ENCODE measurements at regions not wholly inside any gene's neighbourhood (a gene's known extent, or its start where the extent isn't known, plus 50 kb on each side); places are given as distances from the start of the nearest gene placed in this dataset.

GRCh38 chr13:29947839-29948238 lies 97.4 kb upstream of the UBL3 start:
- H3K9me3 ChIP-seq: no peaks in the 10 kb centered on the region
- H3K4me1 Mint-ChIP-seq: peaks cover 20 to 34% (median 25%) of the 10 kb centered on the region in 3 donors
- no peak overlapping the region for H3K4me3 ChIP-seq (ENCODE audit: control insufficient read depth in 1 of 2, extremely low read depth in 1 of 2, low read length in 1 of 2)
- no peak overlapping the region for H3K27ac ChIP-seq (ENCODE audit: low read length)
- no peaks in the 10 kb centered on the region for H3K9me3 Mint-ChIP-seq
- ATAC-seq (replicated peaks in 1 of 4) (no peak), DNase-seq (no peak)
- H3K36me3 ChIP-seq (ENCODE audit: control insufficient read depth in 2 of 2, extremely low read depth in 1 of 2, insufficient read depth in 1 of 2, low read length in 1 of 2): no peaks in the 10 kb centered on the region
- H3K27me3 Mint-ChIP-seq: peaks cover 0 to 3% of the 10 kb centered on the region in 2 donors
- ChIA-PET CTCF (no interaction called here), POLR2A (no interaction called here)
- 90% methylated on average over 8 of the region's 11 CpGs for WGBS (ENCODE audit: insufficient coverage)
- H3K4me1 ChIP-seq (ENCODE audit: control insufficient read depth in 1 of 2, extremely low read depth in 1 of 2, insufficient read depth in 2 of 2, low read length in 2 of 2): peaks cover 0 to 11% of the 10 kb centered on the region in 2 experiments
- no peak overlapping the region for H3K27ac Mint-ChIP-seq
- peaks cover 0 to 3% of the 10 kb centered on the region in 2 experiments for H3K27me3 ChIP-seq (replicated peaks in 1 of 2; ENCODE audit: control insufficient read depth in 2 of 2, extremely low read depth in 1 of 2, insufficient read depth in 2 of 2, low read length in 1 of 2)
- no peak overlapping the region for H3K4me3 Mint-ChIP-seq
- peaks cover 16% of the 10 kb centered on the region for H3K36me3 Mint-ChIP-seq

DNA sequence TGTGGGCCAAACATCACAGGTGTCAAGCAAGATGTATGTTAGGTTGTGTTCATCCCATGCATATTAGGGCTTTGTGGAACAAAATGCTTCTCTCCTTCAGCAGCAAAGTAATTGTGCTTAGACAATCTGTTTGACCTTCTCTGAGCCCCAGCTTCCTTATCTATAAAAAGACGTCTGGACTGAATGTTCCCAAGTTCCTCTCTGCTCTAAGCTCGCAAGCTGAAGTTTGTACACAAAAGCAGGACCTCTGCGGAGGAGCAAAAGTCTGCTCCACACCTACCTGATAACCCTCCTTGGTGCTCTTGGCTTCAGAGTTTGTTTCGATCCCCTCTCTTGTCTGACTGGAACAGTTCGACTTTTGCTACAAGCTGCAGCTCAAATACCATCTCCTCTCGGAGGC lies 95.7 kb upstream of the UBL3 start:
- CTCF ChIA-PET: no interaction called here
- WGBS (ENCODE audit: insufficient coverage): 95% methylated on average over 5 of the region's 6 CpGs
- no peak overlapping the region for H3K4me3 Mint-ChIP-seq
- H3K4me1 Mint-ChIP-seq: peaks cover 18 to 23% (median 22%) of the 10 kb centered on the region in 3 donors
- Histone ChIP-seq H3K27me3 (replicated peaks in 1 of 2; ENCODE audit: control insufficient read depth in 2 of 2, extremely low read depth in 1 of 2, insufficient read depth in 2 of 2, low read length in 1 of 2) (peaks cover 0 to 3% of the 10 kb centered on the region in 2 experiments), H3K4me3 (ENCODE audit: control insufficient read depth in 1 of 2, extremely low read depth in 1 of 2, low read length in 1 of 2) (no peak overlapping the region), H3K9me3 (no peaks in the 10 kb centered on the region), H3K36me3 (ENCODE audit: control insufficient read depth in 2 of 2, extremely low read depth in 1 of 2, insufficient read depth in 1 of 2, low read length in 1 of 2) (no peaks in the 10 kb centered on the region), H3K4me1 (ENCODE audit: control insufficient read depth in 1 of 2, extremely low read depth in 1 of 2, insufficient read depth in 2 of 2, low read length in 2 of 2) (peaks cover 0 to 2% of the 10 kb centered on the region in 2 experiments), H3K27ac (ENCODE audit: low read length) (no peak overlapping the region)
- H3K27me3 Mint-ChIP-seq: peaks cover 0 to 3% of the 10 kb centered on the region in 2 donors
- DNase-seq (no peak), ATAC-seq (replicated peaks in 1 of 4) (no peak)
- H3K9me3 Mint-ChIP-seq: no peaks in the 10 kb centered on the region
- H3K27ac Mint-ChIP-seq: no peak overlapping the region
- POLR2A ChIA-PET: no interaction called here
- H3K36me3 Mint-ChIP-seq: peaks cover 16% of the 10 kb centered on the region

DNA sequence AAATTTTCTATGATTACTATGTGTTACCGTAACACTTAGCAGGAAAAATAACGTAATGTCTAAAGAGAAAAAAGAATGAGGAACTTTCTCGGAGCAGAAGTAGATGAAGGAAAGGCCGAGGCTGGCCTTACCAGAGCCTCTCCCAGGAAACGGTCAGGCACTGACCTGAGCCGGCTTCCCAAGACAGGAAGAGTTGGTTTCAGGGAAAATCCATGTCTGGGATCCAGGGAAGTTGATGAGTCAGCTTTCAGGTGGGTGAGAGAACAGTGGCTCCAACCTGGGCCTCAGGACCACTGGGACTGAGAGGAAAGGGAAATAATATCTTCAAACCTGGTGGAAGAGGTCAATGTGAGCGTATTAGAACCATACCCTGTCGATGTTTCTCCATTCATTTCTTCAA lies 93.3 kb upstream of the UBL3 start:
- Mint-ChIP-seq H3K36me3 (peaks cover 24% of the 10 kb centered on the region), H3K9me3 (no peaks in the 10 kb centered on the region), H3K27ac (peak overlapping the region in 1 of 2 donors; percentile 41), H3K4me1 (peaks cover 7 to 40% (median 35%) of the 10 kb centered on the region in 3 donors), H3K27me3 (no peaks in the 10 kb centered on the region), H3K4me3 (no peak overlapping the region)
- H3K27ac ChIP-seq (ENCODE audit: low read length): no peak overlapping the region
- H3K4me3 ChIP-seq (ENCODE audit: control insufficient read depth in 1 of 2, extremely low read depth in 1 of 2, low read length in 1 of 2): no peak overlapping the region
- no peaks in the 10 kb centered on the region for H3K9me3 ChIP-seq
- H3K4me1 ChIP-seq (ENCODE audit: control insufficient read depth in 1 of 2, extremely low read depth in 1 of 2, insufficient read depth in 2 of 2, low read length in 2 of 2): peaks cover 2 to 3% of the 10 kb centered on the region in 2 experiments
- CTCF ChIA-PET: no interaction called here
- POLR2A ChIA-PET: no interaction called here
- H3K27me3 ChIP-seq (replicated peaks in 1 of 2; ENCODE audit: control insufficient read depth in 2 of 2, extremely low read depth in 1 of 2, insufficient read depth in 2 of 2, low read length in 1 of 2): peaks cover 0 to 2% of the 10 kb centered on the region in 2 experiments
- ATAC-seq (replicated peaks in 1 of 4) (no peak), DNase-seq (no peak)
- H3K36me3 ChIP-seq (ENCODE audit: control insufficient read depth in 2 of 2, extremely low read depth in 1 of 2, insufficient read depth in 1 of 2, low read length in 1 of 2): no peaks in the 10 kb centered on the region
- 73% methylated on average over 6 of the region's 8 CpGs for WGBS (ENCODE audit: insufficient coverage)

DNA sequence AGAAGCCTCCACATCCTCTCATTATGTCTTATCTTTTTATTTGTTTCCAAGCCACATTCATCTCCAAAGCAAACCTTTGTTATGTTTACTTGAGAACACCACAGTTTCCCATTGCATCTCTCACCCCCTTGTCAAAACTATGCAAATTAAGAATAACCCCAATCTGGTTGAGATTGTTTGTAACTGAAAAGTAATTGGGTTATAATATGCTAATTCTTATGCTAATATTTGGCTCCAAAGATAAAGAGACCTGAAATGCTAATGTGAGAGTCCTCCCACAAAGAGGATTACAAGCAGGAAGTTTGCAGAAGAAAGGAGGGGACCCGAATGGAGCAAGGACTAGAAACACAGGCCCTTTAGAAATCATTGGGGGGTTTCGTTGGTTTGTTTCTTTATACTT lies 92.9 kb upstream of the UBL3 start:
- ChIA-PET POLR2A (no interaction called here), CTCF (no interaction called here)
- Mint-ChIP-seq H3K9me3 (no peaks in the 10 kb centered on the region), H3K36me3 (peaks cover 24% of the 10 kb centered on the region), H3K4me3 (no peak overlapping the region), H3K4me1 (peaks cover 10 to 43% (median 39%) of the 10 kb centered on the region in 3 donors), H3K27me3 (no peaks in the 10 kb centered on the region), H3K27ac (peak overlapping the region; percentile 16 to 41)
- Histone ChIP-seq H3K4me1 (ENCODE audit: control insufficient read depth in 1 of 2, extremely low read depth in 1 of 2, insufficient read depth in 2 of 2, low read length in 2 of 2) (peaks cover 4 to 7% of the 10 kb centered on the region in 2 experiments), H3K27me3 (replicated peaks in 1 of 2; ENCODE audit: control insufficient read depth in 2 of 2, extremely low read depth in 1 of 2, insufficient read depth in 2 of 2, low read length in 1 of 2) (no peaks in the 10 kb centered on the region), H3K4me3 (ENCODE audit: control insufficient read depth in 1 of 2, extremely low read depth in 1 of 2, low read length in 1 of 2) (no peak overlapping the region), H3K27ac (ENCODE audit: low read length) (no peak overlapping the region), H3K36me3 (ENCODE audit: control insufficient read depth in 2 of 2, extremely low read depth in 1 of 2, insufficient read depth in 1 of 2, low read length in 1 of 2) (no peaks in the 10 kb centered on the region), H3K9me3 (no peaks in the 10 kb centered on the region)
- no peak for ATAC-seq (replicated peaks in 1 of 4)
- DNase-seq: no peak
- no CpG with 5 or more reads among the region's 2 CpGs for WGBS (ENCODE audit: insufficient coverage)

DNA sequence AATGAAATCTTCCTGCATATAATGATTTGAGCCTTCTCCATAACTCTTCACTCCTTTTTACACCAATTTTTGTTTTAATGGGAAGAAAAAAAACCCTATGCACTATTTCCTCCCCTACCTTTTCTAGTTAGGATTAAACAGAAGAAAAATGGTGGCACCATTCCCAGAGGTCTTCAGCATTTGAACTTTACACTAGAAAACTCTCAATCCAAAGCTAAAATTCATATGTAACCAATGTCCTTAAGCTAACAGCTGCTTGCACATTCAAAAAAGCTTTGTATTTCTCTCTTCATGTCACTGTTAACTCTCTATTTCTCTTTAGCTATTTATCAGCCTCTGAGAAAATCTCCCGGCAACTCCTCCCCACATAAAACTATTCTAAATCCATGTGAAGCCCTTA lies 90.3 kb upstream of the UBL3 start:
- Histone ChIP-seq H3K36me3 (ENCODE audit: control insufficient read depth in 2 of 2, extremely low read depth in 1 of 2, insufficient read depth in 1 of 2, low read length in 1 of 2) (no peaks in the 10 kb centered on the region), H3K9me3 (no peaks in the 10 kb centered on the region), H3K27me3 (replicated peaks in 1 of 2; ENCODE audit: control insufficient read depth in 2 of 2, extremely low read depth in 1 of 2, insufficient read depth in 2 of 2, low read length in 1 of 2) (no peaks in the 10 kb centered on the region), H3K4me1 (ENCODE audit: control insufficient read depth in 1 of 2, extremely low read depth in 1 of 2, insufficient read depth in 2 of 2, low read length in 2 of 2) (peaks cover 22 to 31% of the 10 kb centered on the region in 2 experiments), H3K4me3 (ENCODE audit: control insufficient read depth in 1 of 2, extremely low read depth in 1 of 2, low read length in 1 of 2) (no peak overlapping the region), H3K27ac (ENCODE audit: low read length) (no peak overlapping the region)
- Mint-ChIP-seq H3K4me3 (no peak overlapping the region), H3K36me3 (peaks cover 22% of the 10 kb centered on the region), H3K4me1 (peaks cover 36 to 69% (median 64%) of the 10 kb centered on the region in 3 donors), H3K27me3 (no peaks in the 10 kb centered on the region), H3K27ac (peak overlapping the region; percentile 7 to 80), H3K9me3 (no peaks in the 10 kb centered on the region)
- no peak for DNase-seq
- ChIA-PET CTCF (interaction anchor here in 1 of 2 donors (0.9 kb wide), 1 partner anchor 14 kb away, joined by 3 read pairs; no protein-coding TSS in a partner anchor), POLR2A (interaction anchor here in 1 of 2 donors (0.6 to 1.0 kb wide), 2 partner anchors 14 to 120 kb away, joined by 3 read pairs; no protein-coding TSS in a partner anchor)
- no peak for ATAC-seq (replicated peaks in 1 of 4)
- 100% methylated on average over 1 of the region's 1 CpG for WGBS (ENCODE audit: insufficient coverage)

DNA sequence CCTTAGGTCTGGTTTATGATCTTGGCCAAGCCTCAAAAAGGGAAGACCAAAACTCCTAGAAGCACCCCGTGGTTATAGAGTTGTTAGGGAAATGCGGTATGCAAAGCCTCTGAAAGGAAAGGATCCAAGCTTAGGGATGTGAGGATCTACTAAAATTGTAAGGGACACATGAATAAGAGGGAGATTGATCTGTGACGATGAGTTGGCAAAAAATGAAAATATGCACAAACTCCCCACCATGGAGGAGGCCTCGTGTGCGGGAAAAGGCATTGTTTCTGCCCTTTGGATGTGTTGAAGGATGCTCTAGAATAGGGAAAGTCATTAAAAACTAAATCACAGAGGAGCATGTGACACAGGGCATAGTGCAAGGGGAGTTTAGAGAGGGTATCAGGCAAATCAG lies 88.7 kb upstream of the UBL3 start:
- Mint-ChIP-seq H3K9me3 (no peaks in the 10 kb centered on the region), H3K27ac (peak overlapping the region; percentile 92 to 93), H3K4me3 (no peak overlapping the region), H3K36me3 (peaks cover 15% of the 10 kb centered on the region), H3K27me3 (no peaks in the 10 kb centered on the region), H3K4me1 (peaks cover 51 to 82% (median 80%) of the 10 kb centered on the region in 3 donors)
- no peak for DNase-seq
- no peaks in the 10 kb centered on the region for H3K36me3 ChIP-seq (ENCODE audit: control insufficient read depth in 2 of 2, extremely low read depth in 1 of 2, insufficient read depth in 1 of 2, low read length in 1 of 2)
- ChIA-PET POLR2A (no interaction called here), CTCF (interaction anchor here in 1 of 2 donors (1.5 kb wide), 1 partner anchor 173 kb away, joined by 4 read pairs; no protein-coding TSS in a partner anchor)
- peak overlapping the region; percentile 59 for H3K27ac ChIP-seq (ENCODE audit: low read length)
- no peak for ATAC-seq (replicated peaks in 1 of 4)
- H3K4me3 ChIP-seq (ENCODE audit: control insufficient read depth in 1 of 2, extremely low read depth in 1 of 2, low read length in 1 of 2): no peak overlapping the region
- H3K27me3 ChIP-seq (replicated peaks in 1 of 2; ENCODE audit: control insufficient read depth in 2 of 2, extremely low read depth in 1 of 2, insufficient read depth in 2 of 2, low read length in 1 of 2): no peaks in the 10 kb centered on the region
- no peaks in the 10 kb centered on the region for H3K9me3 ChIP-seq
- WGBS (ENCODE audit: insufficient coverage): 100% methylated on average over 2 of the region's 5 CpGs
- peaks cover 33 to 46% of the 10 kb centered on the region in 2 experiments for H3K4me1 ChIP-seq (ENCODE audit: control insufficient read depth in 1 of 2, extremely low read depth in 1 of 2, insufficient read depth in 2 of 2, low read length in 2 of 2)

Data from T-cell (primary cell).